ENCODE measurements at regions not wholly inside any gene's neighbourhood (a gene's known extent, or its start where the extent isn't known, plus 50 kb on each side); places are given as distances from the start of the nearest gene placed in this dataset.

DNA sequence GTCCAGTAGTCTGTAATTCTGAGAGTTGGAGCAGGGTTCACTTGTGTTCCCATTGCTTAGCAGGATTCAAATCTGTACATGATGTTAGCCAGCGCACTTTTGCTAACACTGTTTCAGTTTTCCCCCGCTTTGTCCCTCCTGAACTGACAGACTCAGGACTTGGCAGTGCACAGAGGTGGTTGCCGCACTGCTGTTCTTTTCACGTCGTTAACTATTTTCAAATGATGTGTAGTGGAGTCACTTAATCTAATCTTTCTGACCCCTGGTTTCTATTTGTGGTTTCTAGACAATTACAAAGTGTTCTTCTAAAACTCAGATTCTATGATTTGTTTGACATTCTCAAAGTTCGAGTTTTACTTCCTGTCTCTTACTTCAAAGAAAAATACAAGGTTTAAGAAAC lies 234.5 kb downstream of the RBM43 start:
- Mint-ChIP-seq H3K4me1 (peaks cover 9% of the 10 kb centered on the region), H3K4me3 (no peak overlapping the region), H3K36me3 (ENCODE audit: low read depth) (peaks cover 7% of the 10 kb centered on the region), H3K27ac (ENCODE audit: unreplicated experiment) (no peak overlapping the region), H3K9me3 (peaks cover 7% of the 10 kb centered on the region), H3K27me3 (ENCODE audit: low read depth) (no peaks in the 10 kb centered on the region)
- TF ChIP-seq, protein P1, sequence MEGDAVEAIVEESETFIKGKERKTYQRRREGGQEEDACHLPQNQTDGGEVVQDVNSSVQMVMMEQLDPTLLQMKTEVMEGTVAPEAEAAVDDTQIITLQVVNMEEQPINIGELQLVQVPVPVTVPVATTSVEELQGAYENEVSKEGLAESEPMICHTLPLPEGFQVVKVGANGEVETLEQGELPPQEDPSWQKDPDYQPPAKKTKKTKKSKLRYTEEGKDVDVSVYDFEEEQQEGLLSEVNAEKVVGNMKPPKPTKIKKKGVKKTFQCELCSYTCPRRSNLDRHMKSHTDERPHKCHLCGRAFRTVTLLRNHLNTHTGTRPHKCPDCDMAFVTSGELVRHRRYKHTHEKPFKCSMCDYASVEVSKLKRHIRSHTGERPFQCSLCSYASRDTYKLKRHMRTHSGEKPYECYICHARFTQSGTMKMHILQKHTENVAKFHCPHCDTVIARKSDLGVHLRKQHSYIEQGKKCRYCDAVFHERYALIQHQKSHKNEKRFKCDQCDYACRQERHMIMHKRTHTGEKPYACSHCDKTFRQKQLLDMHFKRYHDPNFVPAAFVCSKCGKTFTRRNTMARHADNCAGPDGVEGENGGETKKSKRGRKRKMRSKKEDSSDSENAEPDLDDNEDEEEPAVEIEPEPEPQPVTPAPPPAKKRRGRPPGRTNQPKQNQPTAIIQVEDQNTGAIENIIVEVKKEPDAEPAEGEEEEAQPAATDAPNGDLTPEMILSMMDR (conservative IDR thresholded peaks at IDR 0.05): no peak
- no peak for DNase-seq (ENCODE audit: low read depth, low spot score)

DNA sequence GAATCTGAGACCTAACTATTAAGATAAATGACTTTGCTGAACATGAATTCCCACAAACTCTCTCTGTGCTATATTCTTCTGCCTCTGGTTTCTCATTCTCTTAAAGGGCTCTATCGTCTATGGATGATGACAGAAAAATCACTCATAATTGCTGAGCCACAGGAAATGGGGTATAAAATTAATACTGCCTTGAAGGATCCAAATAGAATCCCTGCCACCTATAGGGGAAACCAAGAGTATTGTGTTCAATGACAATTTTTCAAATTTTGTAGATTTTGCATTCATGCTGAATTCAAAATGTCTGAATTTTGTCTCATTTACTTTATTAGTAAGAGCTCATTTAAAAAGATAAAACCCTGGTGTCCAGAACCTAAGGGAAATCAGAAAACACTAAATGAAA lies 235.8 kb downstream of the RBM43 start:
- Mint-ChIP-seq H3K27me3 (ENCODE audit: low read depth) (no peaks in the 10 kb centered on the region), H3K4me3 (no peak overlapping the region), H3K4me1 (peaks cover 9% of the 10 kb centered on the region), H3K9me3 (peaks cover 4% of the 10 kb centered on the region), H3K36me3 (ENCODE audit: low read depth) (peaks cover 7% of the 10 kb centered on the region), H3K27ac (ENCODE audit: unreplicated experiment) (no peak overlapping the region)
- DNase-seq (ENCODE audit: low read depth, low spot score): no peak
- TF ChIP-seq, protein P1 (conservative IDR thresholded peaks at IDR 0.05): no peak

DNA sequence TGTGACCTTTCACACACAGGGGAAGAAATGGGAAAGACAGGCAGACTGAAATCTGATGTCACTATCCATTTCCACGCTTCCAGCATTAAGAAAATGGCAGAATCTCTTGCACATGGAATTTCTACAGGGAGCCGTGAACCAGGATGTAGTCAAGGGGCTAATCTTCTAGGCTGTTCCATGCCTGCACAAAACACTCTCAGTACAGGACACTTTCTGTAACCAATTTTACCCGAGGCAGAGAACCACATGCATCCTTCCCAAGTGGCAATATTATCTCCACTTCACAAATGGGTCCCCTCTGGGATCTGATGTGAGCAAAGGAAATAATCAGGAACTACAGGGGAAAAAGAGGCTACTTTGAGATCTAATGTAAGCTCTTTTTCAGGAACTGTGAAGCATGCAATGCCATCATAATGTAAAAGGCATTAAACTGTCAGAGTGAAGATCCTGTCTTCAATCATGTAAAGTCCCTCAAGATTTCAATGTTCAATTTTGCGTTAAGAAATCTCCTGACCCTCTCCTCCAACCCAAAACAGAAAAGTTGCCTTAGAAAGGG lies 236.9 kb downstream of the RBM43 start:
- TF ChIP-seq, protein P1 (conservative IDR thresholded peaks at IDR 0.05): no peak
- H3K9me3 Mint-ChIP-seq: peaks cover 7% of the 10 kb centered on the region
- H3K27me3 Mint-ChIP-seq (ENCODE audit: low read depth): no peaks in the 10 kb centered on the region
- H3K27ac Mint-ChIP-seq (ENCODE audit: unreplicated experiment): no peak overlapping the region
- no peak overlapping the region for H3K4me3 Mint-ChIP-seq
- H3K4me1 Mint-ChIP-seq: peaks cover 12% of the 10 kb centered on the region
- DNase-seq (ENCODE audit: low read depth, low spot score): no peak
- H3K36me3 Mint-ChIP-seq (ENCODE audit: low read depth): peaks cover 9% of the 10 kb centered on the region

DNA sequence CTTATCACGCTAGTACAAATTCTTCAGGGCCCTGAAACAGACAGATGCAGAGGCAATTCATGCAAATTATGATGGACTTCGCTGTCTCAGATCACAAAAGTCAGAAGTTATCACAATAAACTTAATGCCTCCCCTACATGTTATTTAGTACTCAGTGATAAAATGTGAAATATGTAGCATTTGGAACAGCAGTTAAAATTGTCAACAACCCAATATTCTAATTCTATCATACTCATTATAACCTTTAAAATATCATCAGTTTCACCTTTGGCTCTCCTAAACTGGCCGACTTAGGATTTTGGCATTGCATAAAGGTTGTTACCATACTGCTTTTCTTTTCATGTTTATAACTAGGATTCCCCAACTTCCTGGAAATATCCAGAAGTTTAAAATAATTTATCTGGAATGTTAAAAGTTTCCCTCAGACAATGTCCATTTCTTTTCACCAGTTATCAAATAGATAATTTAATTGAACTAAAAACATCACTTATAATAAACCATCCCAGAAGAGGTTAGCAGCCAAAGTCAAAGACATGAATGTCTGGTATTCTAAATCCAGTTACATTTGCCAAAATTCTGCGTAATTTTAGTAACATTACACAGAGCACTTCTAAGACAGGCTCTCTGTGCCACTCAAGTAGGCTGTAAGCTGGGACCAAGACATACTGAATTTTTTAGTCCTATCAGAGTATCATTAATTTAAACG lies 239.8 kb downstream of the RBM43 start:
- H3K36me3 Mint-ChIP-seq (ENCODE audit: low read depth): peaks cover 2% of the 10 kb centered on the region
- H3K9me3 Mint-ChIP-seq: peaks cover 4% of the 10 kb centered on the region
- peaks cover 13% of the 10 kb centered on the region for H3K4me1 Mint-ChIP-seq
- H3K27me3 Mint-ChIP-seq (ENCODE audit: low read depth): no peaks in the 10 kb centered on the region
- TF ChIP-seq, protein P1 (conservative IDR thresholded peaks at IDR 0.05): no peak
- no peak overlapping the region for H3K4me3 Mint-ChIP-seq
- no peak overlapping the region for H3K27ac Mint-ChIP-seq (ENCODE audit: unreplicated experiment)
- DNase-seq (ENCODE audit: low read depth, low spot score): no peak

DNA sequence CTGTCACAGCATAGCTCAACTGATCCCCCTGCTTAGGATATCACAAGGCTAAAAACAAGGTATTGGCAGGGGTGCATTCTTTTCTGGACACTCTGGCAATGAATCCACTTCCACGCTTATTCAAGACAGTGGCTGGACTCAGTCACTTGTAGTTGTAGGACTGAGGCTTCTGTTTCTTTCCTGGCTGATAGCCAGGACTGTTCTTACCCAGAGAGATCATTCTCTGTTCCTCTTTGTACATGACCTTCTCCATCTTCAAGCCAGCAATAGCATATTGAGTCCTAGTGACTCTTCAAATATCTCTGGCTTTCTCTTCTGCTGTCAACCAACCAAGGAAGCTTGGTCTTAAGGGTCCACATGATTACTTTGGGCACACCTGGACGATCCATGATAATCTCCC lies 241.3 kb downstream of the RBM43 start:
- Mint-ChIP-seq H3K4me1 (peaks cover 13% of the 10 kb centered on the region), H3K36me3 (ENCODE audit: low read depth) (peaks cover 2% of the 10 kb centered on the region), H3K9me3 (peaks cover 4% of the 10 kb centered on the region), H3K4me3 (no peak overlapping the region), H3K27me3 (ENCODE audit: low read depth) (no peaks in the 10 kb centered on the region), H3K27ac (ENCODE audit: unreplicated experiment) (no peak overlapping the region)
- DNase-seq (ENCODE audit: low read depth, low spot score): no peak
- TF ChIP-seq, protein P1 (conservative IDR thresholded peaks at IDR 0.05): no peak

All from neural crest cell (in vitro differentiated cells).